ENCODE measurements at regions not wholly inside any gene's neighbourhood (a gene's known extent, or its start where the extent isn't known, plus 50 kb on each side); places are given as distances from the start of the nearest gene placed in this dataset.

GRCh38 chr4:83178029-83178428, 63.5 kb upstream of the PLAC8 start:
- Histone ChIP-seq H2AFZ (replicated peaks; ENCODE audit: low read length, poor library complexity) (no peak overlapping the region), H3K4me2 (ENCODE audit: low read depth, low read length) (no peak overlapping the region), H2AK5ac (ENCODE audit: low read depth, low read length) (no peak overlapping the region), H3K79me1 (ENCODE audit: low read depth in 1 of 2, low read length in 2 of 2) (no peaks in the 10 kb centered on the region), H3K9me1 (ENCODE audit: insufficient read depth, low read length) (no peaks in the 10 kb centered on the region), H4K8ac (ENCODE audit: low read depth in 2 of 2, low read length in 2 of 2) (no peak overlapping the region), H3K27me3 (ENCODE audit: control insufficient read depth, insufficient read depth, low read length) (peaks cover 16% of the 10 kb centered on the region), H3K4me3 (ENCODE audit: insufficient read depth, low read depth, low read length) (no peak overlapping the region), H3K4ac (ENCODE audit: low read depth, low read length) (no peak overlapping the region), H4K91ac (ENCODE audit: insufficient read depth, low read depth, low read length) (no peak overlapping the region), H2BK5ac (ENCODE audit: low read depth, low read length, poor library complexity, severe bottlenecking) (no peak overlapping the region), H3K27ac (ENCODE audit: insufficient read depth, low read length) (no peak overlapping the region), H3K9ac (ENCODE audit: low read depth, low read length) (no peak overlapping the region), H3K14ac (replicated peaks; ENCODE audit: low read depth, low read length) (no peak overlapping the region), H2AK9ac (replicated peaks; ENCODE audit: low read depth, low read length, poor library complexity) (no peak overlapping the region), H2BK20ac (ENCODE audit: low read depth, low read length) (no peak overlapping the region), H4K5ac (ENCODE audit: low read depth, low read length) (no peak overlapping the region), H3K36me3 (ENCODE audit: control insufficient read depth, insufficient read depth, low read length) (no peaks in the 10 kb centered on the region), H2BK15ac (ENCODE audit: low read depth, low read length) (no peak overlapping the region), H3K56ac (ENCODE audit: extremely low read depth, insufficient read depth, low read length) (no peak overlapping the region), H4K20me1 (ENCODE audit: insufficient read depth, low read length) (no peaks in the 10 kb centered on the region), H3K9me3 (ENCODE audit: control insufficient read depth, insufficient read depth, low read length) (no peaks in the 10 kb centered on the region), H3K18ac (ENCODE audit: low read depth, low read length) (no peak overlapping the region), H3K4me1 (ENCODE audit: control insufficient read depth, insufficient read depth, low read length) (no peaks in the 10 kb centered on the region), H2BK120ac (ENCODE audit: low read depth, low read length) (no peak overlapping the region), H3K23ac (ENCODE audit: low read depth, low read length) (no peak overlapping the region)
- BruUV-seq (replicated peaks): no TSS peak
- POLR2A ChIA-PET (ENCODE audit: unreplicated experiment): no interaction called here
- DNase-seq (no peak), ATAC-seq (ENCODE audit: low read depth) (no peak)
- TF ChIP-seq SMC3 (IDR thresholded peaks at IDR 0.05; ENCODE audit: low read depth, low read length) (no peak), FOS (IDR thresholded peaks at IDR 0.05; ENCODE audit: low read depth, low read length) (no peak), MAFK (IDR thresholded peaks at IDR 0.05; ENCODE audit: low read depth, low read length) (no peak), RAD21 (IDR thresholded peaks at IDR 0.05; ENCODE audit: low read length) (no peak), MXI1 (IDR thresholded peaks at IDR 0.05; ENCODE audit: borderline replicate concordance, low read depth, low read length) (no peak), MAZ (IDR thresholded peaks at IDR 0.05; ENCODE audit: borderline replicate concordance, low read depth, low read length) (no peak), USF2 (IDR thresholded peaks at IDR 0.05; ENCODE audit: low read depth, low read length) (no peak), NFE2L2 (IDR thresholded peaks at IDR 0.05; ENCODE audit: low read depth, low read length) (no peak), RCOR1 (IDR thresholded peaks at IDR 0.05; ENCODE audit: insufficient replicate concordance, low read length) (no peak), BHLHE40 (IDR thresholded peaks at IDR 0.05; ENCODE audit: low read depth, low read length) (no peak), CTCF (conservative IDR thresholded peaks at IDR 0.05; ENCODE audit: low read depth, low read length) (no peak), POLR2A (IDR thresholded peaks at IDR 0.05; ENCODE audit: low read depth, low read length) (no peak), ELK1 (IDR thresholded peaks at IDR 0.05; ENCODE audit: borderline replicate concordance, low read depth, low read length) (no peak), CEBPB (IDR thresholded peaks at IDR 0.05; ENCODE audit: low read depth, low read length) (no peak), RFX5 (IDR thresholded peaks at IDR 0.05; ENCODE audit: low read depth, low read length) (no peak)
- intact Hi-C loops (cut with micrococcal nuclease): no loop called here
- WGBS, 2 experiments (ENCODE audit: extremely low coverage in 2 of 2, insufficient read length in 1 of 2): 17% methylated on average over 1 of the region's 2 CpGs; no CpG with 5 or more reads in 1 of the 2 experiments
- CTCF ChIA-PET: no interaction called here
- dilution Hi-C loops (cut with HindIII; ENCODE audit: low sequenced_read_pairs, unreplicated experiment): no loop called here
- in situ Hi-C loops (cut with MboI; ENCODE audit: low sequenced_read_pairs): no loop called here

Measured in IMR-90 (cell line).